ENCODE measurements at regions not wholly inside any gene's neighbourhood (a gene's known extent, or its start where the extent isn't known, plus 50 kb on each side); places are given as distances from the start of the nearest gene placed in this dataset.

DNA sequence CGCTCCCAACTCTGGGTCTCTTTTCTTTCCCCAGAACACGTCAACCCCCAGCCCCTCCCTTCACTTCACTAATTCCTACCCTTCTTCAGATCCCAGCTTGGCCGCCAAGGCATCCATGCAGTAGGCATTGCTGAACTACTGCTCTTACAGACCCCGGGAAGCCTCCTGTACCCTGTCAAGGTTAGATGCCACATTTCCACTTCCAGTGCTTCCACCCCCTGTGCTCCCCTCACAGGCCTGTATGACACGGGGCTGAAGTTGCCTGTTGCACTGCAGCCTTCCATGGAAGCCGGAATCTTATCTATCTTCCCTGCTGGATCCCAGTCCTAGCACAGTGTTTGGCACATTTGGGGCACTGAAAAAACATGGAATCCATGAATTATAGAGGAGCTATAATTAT lies 99.0 kb upstream of the SOD1 start:
- TF ChIP-seq CTCF (IDR thresholded peaks at IDR 0.05) (no peak), POLR2A (IDR thresholded peaks at IDR 0.05) (no peak)
